ENCODE measurements at regions not wholly inside any gene's neighbourhood (a gene's known extent, or its start where the extent isn't known, plus 50 kb on each side); places are given as distances from the start of the nearest gene placed in this dataset.
"Not testable (repeated sequence)": the region's sequence is repeated elsewhere in the genome, so short reads cannot be mapped to it uniquely, and the experiment has no call there.

- Mint-ChIP-seq H3K9me3 (peaks cover 2% of the 10 kb centered on the region), H3K4me1 (no peaks in the 10 kb centered on the region), H3K36me3 (ENCODE audit: low read depth) (no peaks in the 10 kb centered on the region), H3K27me3 (no peaks in the 10 kb centered on the region), H3K4me3 (no peak overlapping the region), H3K27ac (no peak overlapping the region)
- ATAC-seq (ENCODE audit: low read depth) (no peak), DNase-seq (no peak)
- intact Hi-C loops (cut with micrococcal nuclease): no loop called here
- ChIA-PET CTCF (no interaction called here), POLR2A (no interaction called here)
- TF ChIP-seq CTCF (IDR thresholded peaks at IDR 0.05): no peak
These were observed 824.7 kb downstream of the REEP3 start for GRCh38 chr10:64345856-64346255.

- TF ChIP-seq CTCF (IDR thresholded peaks at IDR 0.05): no peak
- Mint-ChIP-seq H3K4me3 (no peak overlapping the region), H3K36me3 (ENCODE audit: low read depth) (no peaks in the 10 kb centered on the region), H3K27ac (no peak overlapping the region), H3K4me1 (no peaks in the 10 kb centered on the region), H3K27me3 (no peaks in the 10 kb centered on the region), H3K9me3 (peaks cover 2% of the 10 kb centered on the region)
- ChIA-PET CTCF (no interaction called here), POLR2A (no interaction called here)
- no peak for DNase-seq
- ATAC-seq (ENCODE audit: low read depth): no peak
- intact Hi-C loops (cut with micrococcal nuclease): no loop called here
These were observed 825.2 kb downstream of the REEP3 start for GRCh38 chr10:64346389-64346788.

GRCh38 chr10:64350665-64351064 is 829.5 kb downstream of the REEP3 start:
- no peak for ATAC-seq (ENCODE audit: low read depth)

GRCh38 chr10:64358907-64359306 is 837.7 kb downstream of the REEP3 start:
- ChIA-PET POLR2A (no interaction called here), CTCF (no interaction called here)
- no peaks in the 10 kb centered on the region for H3K4me1 Mint-ChIP-seq
- DNase-seq: no peak
- H3K4me3 Mint-ChIP-seq: no peak overlapping the region
- TF ChIP-seq CTCF (IDR thresholded peaks at IDR 0.05): no peak
- H3K36me3 Mint-ChIP-seq (ENCODE audit: low read depth): no peaks in the 10 kb centered on the region
- ATAC-seq (ENCODE audit: low read depth): no peak
- no peaks in the 10 kb centered on the region for H3K9me3 Mint-ChIP-seq
- intact Hi-C loops (cut with micrococcal nuclease): no loop called here
- no peak overlapping the region for H3K27ac Mint-ChIP-seq
- no peaks in the 10 kb centered on the region for H3K27me3 Mint-ChIP-seq

More at GRCh38 chr10:64350665-64351064, 829.5 kb downstream of the REEP3 start:
- CTCF ChIA-PET: no interaction called here
- POLR2A ChIA-PET: no interaction called here
- intact Hi-C loops (cut with micrococcal nuclease): no loop called here
- no peak for DNase-seq
- Mint-ChIP-seq H3K4me1 (no peaks in the 10 kb centered on the region), H3K9me3 (peaks cover 3% of the 10 kb centered on the region), H3K36me3 (ENCODE audit: low read depth) (no peaks in the 10 kb centered on the region), H3K4me3 (no peak overlapping the region), H3K27me3 (no peaks in the 10 kb centered on the region), H3K27ac (no peak overlapping the region)
- no peak for TF ChIP-seq CTCF (IDR thresholded peaks at IDR 0.05)

GRCh38 chr10:64360240-64360639 is 839.0 kb downstream of the REEP3 start:
- POLR2A ChIA-PET; DNase-seq; H3K27me3 Mint-ChIP-seq; CTCF ChIA-PET; H3K4me3 Mint-ChIP-seq; H3K27ac Mint-ChIP-seq; ATAC-seq (ENCODE audit: low read depth); H3K36me3 Mint-ChIP-seq (ENCODE audit: low read depth); intact Hi-C loops (cut with micrococcal nuclease); H3K4me1 Mint-ChIP-seq; H3K9me3 Mint-ChIP-seq: not testable (repeated sequence)

GRCh38 chr10:64363687-64364086 is 842.5 kb downstream of the REEP3 start:
- H3K4me1 Mint-ChIP-seq: no peaks in the 10 kb centered on the region
- H3K27me3 Mint-ChIP-seq: no peaks in the 10 kb centered on the region
- DNase-seq: no peak
- no peak overlapping the region for H3K27ac Mint-ChIP-seq
- TF ChIP-seq CTCF (IDR thresholded peaks at IDR 0.05): no peak
- H3K9me3 Mint-ChIP-seq: no peaks in the 10 kb centered on the region
- H3K36me3 Mint-ChIP-seq (ENCODE audit: low read depth): no peaks in the 10 kb centered on the region
- ChIA-PET POLR2A (no interaction called here), CTCF (no interaction called here)
- intact Hi-C loops (cut with micrococcal nuclease): no loop called here
- no peak for ATAC-seq (ENCODE audit: low read depth)
- H3K4me3 Mint-ChIP-seq: no peak overlapping the region
